Adrenal gland (tissue), 5 donors: ENCODE measurements at regions not wholly inside any gene's neighbourhood (a gene's known extent, or its start where the extent isn't known, plus 50 kb on each side); places are given as distances from the start of the nearest gene placed in this dataset.

Experiments used
- CTCF ChIP-seq, 6 experiments: fragments of 450-650 bp in 4 of 6; fragments of 200-600 bp in 2 of 6; sonication (generic) in 1 of 6; IDR thresholded peaks; 1 replicate in 5 of 6; 2 replicates in 1 of 6; pipeline versions ENCODE4 v1.5.1 to v1.8.0; 2016 to 2021; ENCODE audit warnings: antibody characterized with exemption in 6 of 6, mild to moderate bottlenecking in 2 of 6, moderate library complexity in 1 of 6
- POLR2A ChIP-seq, 2 donors: fragments of 450-650 bp; IDR thresholded peaks; one replicate each; pipeline ENCODE4 v1.6.1; 2017; ENCODE audit warnings: antibody characterized with exemption in 2 of 2, mild to moderate bottlenecking in 2 of 2, moderate library complexity in 1 of 2
- donor health status: DM: no; HTN: no; CAD: no.

GRCh38 chr10:108003576-108003975 is 839.1 kb upstream of the SORCS1 start:
- TF ChIP-seq CTCF (IDR thresholded peaks at IDR 0.05) (no peak), POLR2A (IDR thresholded peaks at IDR 0.05) (no peak)
